GM19452 (cell line): ENCODE measurements at regions not wholly inside any gene's neighbourhood (a gene's known extent, or its start where the extent isn't known, plus 50 kb on each side); places are given as distances from the start of the nearest gene placed in this dataset.
A peak's percentile ranks its signal among the peaks of the same experiment; 100 is the strongest.
"Not testable (repeated sequence)": the region's sequence is repeated elsewhere in the genome, so short reads cannot be mapped to it uniquely, and the experiment has no call there.

ENCODE experiments used
- ATAC-seq: cut with Tn5 transposase; IDR thresholded peaks from one replicate; pipeline ENCODE4 v1.9.1; 2021; ENCODE audit not compliant: unreplicated experiment

GRCh38 chr3:153221748-153222162 lies 59.7 kb downstream of the RAP2B start:
- ATAC-seq: peak; percentile 94

- ATAC-seq: not testable (repeated sequence)
Measured at GRCh38 chr3:153226877-153227276, 64.9 kb downstream of the RAP2B start.

GRCh38 chr3:153230427-153230826 lies 68.4 kb downstream of the RAP2B start:
- not testable (repeated sequence) for ATAC-seq

- ATAC-seq: not testable (repeated sequence)
Measured at GRCh38 chr3:153231245-153231644, 69.2 kb downstream of the RAP2B start.

GRCh38 chr3:153232050-153232752 lies 70.2 kb downstream of the RAP2B start:
- ATAC-seq: not testable (repeated sequence)

- ATAC-seq: no peak
Measured at GRCh38 chr3:153232851-153233271, 70.8 kb downstream of the RAP2B start.

- no peak for ATAC-seq
Measured at GRCh38 chr3:153233986-153234385, 72.0 kb downstream of the RAP2B start.

GRCh38 chr3:153242896-153243295 lies 80.9 kb downstream of the RAP2B start:
- ATAC-seq: no peak

GRCh38 chr3:153244961-153245360 lies 82.9 kb downstream of the RAP2B start:
- ATAC-seq: no peak

GRCh38 chr3:153245661-153246060 lies 83.6 kb downstream of the RAP2B start:
- no peak for ATAC-seq

- no peak for ATAC-seq
Measured at GRCh38 chr3:153246331-153246730, 84.3 kb downstream of the RAP2B start.

GRCh38 chr3:153246806-153247205 lies 84.8 kb downstream of the RAP2B start:
- ATAC-seq: no peak

- ATAC-seq: no peak
Measured at GRCh38 chr3:153247331-153248330, 85.6 kb downstream of the RAP2B start.

GRCh38 chr3:153248835-153249234 lies 86.8 kb downstream of the RAP2B start:
- not testable (repeated sequence) for ATAC-seq

GRCh38 chr3:153249906-153250305 lies 87.9 kb downstream of the RAP2B start:
- no peak for ATAC-seq

GRCh38 chr3:153250446-153250845 lies 88.4 kb downstream of the RAP2B start:
- no peak for ATAC-seq

- ATAC-seq: no peak
Measured at GRCh38 chr3:153252963-153253362, 90.9 kb downstream of the RAP2B start.

- ATAC-seq: no peak
Measured at GRCh38 chr3:153254361-153254760, 92.3 kb downstream of the RAP2B start.

GRCh38 chr3:153257673-153258351 lies 95.8 kb downstream of the RAP2B start:
- no peak for ATAC-seq

GRCh38 chr3:153259956-153260355 lies 97.9 kb downstream of the RAP2B start:
- no peak for ATAC-seq

GRCh38 chr3:153260681-153261080 lies 98.7 kb downstream of the RAP2B start:
- no peak for ATAC-seq
